HG03432 (cell line): ENCODE measurements at regions not wholly inside any gene's neighbourhood (a gene's known extent, or its start where the extent isn't known, plus 50 kb on each side); places are given as distances from the start of the nearest gene placed in this dataset.
"Not testable (repeated sequence)": the region's sequence is repeated elsewhere in the genome, so short reads cannot be mapped to it uniquely, and the experiment has no call there.

ENCODE experiments used
- ATAC-seq: cut with Tn5 transposase; IDR thresholded peaks from one replicate; pipeline ENCODE4 v1.9.1; 2021; ENCODE audit warnings: mild to moderate bottlenecking, moderate library complexity; ENCODE audit not compliant: unreplicated experiment

GRCh38 chr7:85685901-85686300 lies 499.0 kb upstream of the SEMA3D start:
- ATAC-seq = no peak

- no peak for ATAC-seq
Observed at GRCh38 chr7:85682833-85683620, 496.2 kb upstream of the SEMA3D start.

GRCh38 chr7:85681241-85681640 lies 494.4 kb upstream of the SEMA3D start:
- no peak for ATAC-seq

GRCh38 chr7:85675093-85675492 lies 488.2 kb upstream of the SEMA3D start:
- ATAC-seq = not testable (repeated sequence)

- no peak for ATAC-seq
Observed at GRCh38 chr7:85673876-85674275, 487.0 kb upstream of the SEMA3D start.

GRCh38 chr7:85669225-85669624 lies 482.4 kb upstream of the SEMA3D start:
- ATAC-seq = no peak

- ATAC-seq = no peak
Observed at GRCh38 chr7:85664341-85664740, 477.5 kb upstream of the SEMA3D start.

GRCh38 chr7:85659364-85659763 lies 472.5 kb upstream of the SEMA3D start:
- ATAC-seq = no peak

- no peak for ATAC-seq
Observed at GRCh38 chr7:85655252-85655651, 468.4 kb upstream of the SEMA3D start.

GRCh38 chr7:85644272-85644671 lies 457.4 kb upstream of the SEMA3D start:
- ATAC-seq = no peak

GRCh38 chr7:85641331-85641730 lies 454.5 kb upstream of the SEMA3D start:
- ATAC-seq = no peak

- ATAC-seq = no peak
Observed at GRCh38 chr7:85638394-85638793, 451.5 kb upstream of the SEMA3D start.

GRCh38 chr7:85634951-85635350 lies 448.1 kb upstream of the SEMA3D start:
- ATAC-seq = no peak

GRCh38 chr7:85630904-85631600 lies 444.2 kb upstream of the SEMA3D start:
- ATAC-seq = no peak

- no peak for ATAC-seq
Observed at GRCh38 chr7:85627791-85628586, 441.1 kb upstream of the SEMA3D start.

- ATAC-seq = no peak
Observed at GRCh38 chr7:85622059-85622458, 435.2 kb upstream of the SEMA3D start.

GRCh38 chr7:85620936-85621685 lies 434.3 kb upstream of the SEMA3D start:
- ATAC-seq = no peak

- no peak for ATAC-seq
Observed at GRCh38 chr7:85619236-85619635, 432.4 kb upstream of the SEMA3D start.

GRCh38 chr7:85614684-85615083 lies 427.8 kb upstream of the SEMA3D start:
- no peak for ATAC-seq

- ATAC-seq = no peak
Observed at GRCh38 chr7:85612514-85612913, 425.7 kb upstream of the SEMA3D start.

- no peak for ATAC-seq
Observed at GRCh38 chr7:85608804-85609203, 421.9 kb upstream of the SEMA3D start.
